ENCODE measurements at regions not wholly inside any gene's neighbourhood (a gene's known extent, or its start where the extent isn't known, plus 50 kb on each side); places are given as distances from the start of the nearest gene placed in this dataset.

- DNase-seq (ENCODE audit: low spot score): no peak
These were observed 65.9 kb upstream of the TIAM1 start for GRCh38 chr21:31409831-31410487.

- DNase-seq (ENCODE audit: low spot score): peak; percentile 73
These were observed 64.4 kb upstream of the TIAM1 start for GRCh38 chr21:31408301-31409088.

- DNase-seq (ENCODE audit: low spot score): no peak
These were observed 62.4 kb upstream of the TIAM1 start for GRCh38 chr21:31406510-31406909.

- no peak for DNase-seq (ENCODE audit: low spot score)
These were observed 61.5 kb upstream of the TIAM1 start for GRCh38 chr21:31405604-31406003.

- DNase-seq (ENCODE audit: low spot score): no peak
These were observed 59.7 kb upstream of the TIAM1 start for GRCh38 chr21:31403596-31404333.

- DNase-seq (ENCODE audit: low spot score): no peak
These were observed 55.5 kb upstream of the TIAM1 start for GRCh38 chr21:31399591-31399990.

GRCh38 chr21:31398574-31398973, 54.5 kb upstream of the TIAM1 start:
- no peak for DNase-seq (ENCODE audit: low spot score)

- DNase-seq (ENCODE audit: low spot score): no peak
These were observed 53.9 kb upstream of the TIAM1 start for GRCh38 chr21:31397939-31398338.

- peak; percentile 91 for DNase-seq (ENCODE audit: low spot score)
These were observed 53.5 kb upstream of the TIAM1 start for GRCh38 chr21:31397515-31397926.

GRCh38 chr21:31397030-31397429, 53.0 kb upstream of the TIAM1 start:
- no peak for DNase-seq (ENCODE audit: low spot score)

GRCh38 chr21:31396399-31396798, 52.3 kb upstream of the TIAM1 start:
- no peak for DNase-seq (ENCODE audit: low spot score)

GRCh38 chr21:31395791-31396190, 51.7 kb upstream of the TIAM1 start:
- DNase-seq (ENCODE audit: low spot score): peak; percentile 35

- peak; percentile 67 for DNase-seq (ENCODE audit: low spot score)
These were observed 51.2 kb upstream of the TIAM1 start for GRCh38 chr21:31395268-31395667.

- DNase-seq (ENCODE audit: low spot score): no peak
These were observed 50.2 kb upstream of the TIAM1 start for GRCh38 chr21:31394309-31394708.

Data from pons (tissue), 1 donor.